ENCODE measurements at regions not wholly inside any gene's neighbourhood (a gene's known extent, or its start where the extent isn't known, plus 50 kb on each side); places are given as distances from the start of the nearest gene placed in this dataset.

DNA sequence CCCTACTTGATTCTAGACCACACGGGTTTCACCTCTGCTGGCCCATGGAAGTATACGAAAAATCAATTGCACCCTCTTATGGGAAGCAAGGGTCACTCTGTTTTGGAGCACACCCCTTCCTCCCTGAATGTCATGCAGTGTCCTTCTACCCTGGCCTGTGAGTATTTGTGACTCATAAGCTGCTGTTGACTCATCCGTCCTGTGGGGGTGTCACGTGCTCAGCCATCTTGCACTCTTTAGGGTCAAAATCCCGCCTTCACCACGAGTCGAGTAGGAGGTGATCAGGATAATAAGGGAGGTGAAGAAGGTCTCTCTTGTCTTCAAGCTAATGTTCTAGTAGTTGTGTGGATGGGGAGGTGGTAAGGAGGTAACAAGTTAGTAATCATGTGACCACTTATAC lies 341.0 kb upstream of the EEF2KMT start:
- no peak overlapping the region for H2BK5ac ChIP-seq (ENCODE audit: low read depth, low read length, poor library complexity, severe bottlenecking)
- H3K36me3 ChIP-seq (ENCODE audit: control insufficient read depth, insufficient read depth, low read length), result no peaks in the 10 kb centered on the region
- no peak for DNase-seq
- no peak overlapping the region for H2AK5ac ChIP-seq (ENCODE audit: low read depth, low read length)
- no TSS peak for BruUV-seq (replicated peaks)
- H3K9me1 ChIP-seq (ENCODE audit: insufficient read depth, low read length), result no peaks in the 10 kb centered on the region
- no peak overlapping the region for H3K9ac ChIP-seq (ENCODE audit: low read depth, low read length)
- TF ChIP-seq CTCF (conservative IDR thresholded peaks at IDR 0.05; ENCODE audit: low read depth, low read length), result no peak
- no peak for TF ChIP-seq SMC3 (IDR thresholded peaks at IDR 0.05; ENCODE audit: low read depth, low read length)
- TF ChIP-seq MAZ (IDR thresholded peaks at IDR 0.05; ENCODE audit: borderline replicate concordance, low read depth, low read length), result no peak
- TF ChIP-seq RFX5 (IDR thresholded peaks at IDR 0.05; ENCODE audit: low read depth, low read length), result no peak
- TF ChIP-seq POLR2A (IDR thresholded peaks at IDR 0.05; ENCODE audit: low read depth, low read length), result no peak
- no peak for TF ChIP-seq NFE2L2 (IDR thresholded peaks at IDR 0.05; ENCODE audit: low read depth, low read length)
- no peak for TF ChIP-seq MXI1 (IDR thresholded peaks at IDR 0.05; ENCODE audit: borderline replicate concordance, low read depth, low read length)
- no peak for TF ChIP-seq CHD1 (IDR thresholded peaks at IDR 0.05; ENCODE audit: low read depth, low read length)
- no peak for TF ChIP-seq CEBPB (IDR thresholded peaks at IDR 0.05; ENCODE audit: low read depth, low read length)
- TF ChIP-seq, protein P1, sequence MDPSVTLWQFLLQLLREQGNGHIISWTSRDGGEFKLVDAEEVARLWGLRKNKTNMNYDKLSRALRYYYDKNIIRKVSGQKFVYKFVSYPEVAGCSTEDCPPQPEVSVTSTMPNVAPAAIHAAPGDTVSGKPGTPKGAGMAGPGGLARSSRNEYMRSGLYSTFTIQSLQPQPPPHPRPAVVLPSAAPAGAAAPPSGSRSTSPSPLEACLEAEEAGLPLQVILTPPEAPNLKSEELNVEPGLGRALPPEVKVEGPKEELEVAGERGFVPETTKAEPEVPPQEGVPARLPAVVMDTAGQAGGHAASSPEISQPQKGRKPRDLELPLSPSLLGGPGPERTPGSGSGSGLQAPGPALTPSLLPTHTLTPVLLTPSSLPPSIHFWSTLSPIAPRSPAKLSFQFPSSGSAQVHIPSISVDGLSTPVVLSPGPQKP (IDR thresholded peaks at IDR 0.05; ENCODE audit: borderline replicate concordance, low read depth, low read length), result no peak
- no peak for TF ChIP-seq MAFK (IDR thresholded peaks at IDR 0.05; ENCODE audit: low read depth, low read length)
- TF ChIP-seq FOS (IDR thresholded peaks at IDR 0.05; ENCODE audit: low read depth, low read length), result no peak
- no peak for TF ChIP-seq RCOR1 (IDR thresholded peaks at IDR 0.05; ENCODE audit: insufficient replicate concordance, low read length)
- no peak for TF ChIP-seq BHLHE40 (IDR thresholded peaks at IDR 0.05; ENCODE audit: low read depth, low read length)
- TF ChIP-seq USF2 (IDR thresholded peaks at IDR 0.05; ENCODE audit: low read depth, low read length), result no peak
- TF ChIP-seq RAD21 (IDR thresholded peaks at IDR 0.05; ENCODE audit: low read length), result no peak
- ChIA-PET POLR2A (ENCODE audit: unreplicated experiment) (no interaction called here), CTCF (no interaction called here)
- no peak overlapping the region for H4K5ac ChIP-seq (ENCODE audit: low read depth, low read length)
- H3K23ac ChIP-seq (ENCODE audit: low read depth, low read length), result no peak overlapping the region
- dilution Hi-C loops (cut with HindIII; ENCODE audit: low sequenced_read_pairs, unreplicated experiment), result no loop called here
- H3K4me3 ChIP-seq (ENCODE audit: insufficient read depth, low read depth, low read length), result no peak overlapping the region
- no peak overlapping the region for H4K91ac ChIP-seq (ENCODE audit: insufficient read depth, low read depth, low read length)
- no peaks in the 10 kb centered on the region for H4K20me1 ChIP-seq (ENCODE audit: insufficient read depth, low read length)
- no peaks in the 10 kb centered on the region for H3K79me1 ChIP-seq (ENCODE audit: low read depth in 1 of 2, low read length in 2 of 2)
- no peak overlapping the region for H2AK9ac ChIP-seq (replicated peaks; ENCODE audit: low read depth, low read length, poor library complexity)
- in situ Hi-C loops (cut with MboI; ENCODE audit: low sequenced_read_pairs), result loop anchor here (25.0 kb wide), 1 partner anchor 101 kb away; no protein-coding TSS in a partner anchor
- no peak overlapping the region for H3K4ac ChIP-seq (ENCODE audit: low read depth, low read length)
- no peak overlapping the region for H3K14ac ChIP-seq (replicated peaks; ENCODE audit: low read depth, low read length)
- no peaks in the 10 kb centered on the region for H3K27me3 ChIP-seq (ENCODE audit: control insufficient read depth, insufficient read depth, low read length)
- H3K18ac ChIP-seq (ENCODE audit: low read depth, low read length), result no peak overlapping the region
- intact Hi-C loops (cut with micrococcal nuclease), result no loop called here
- no peak overlapping the region for H2AFZ ChIP-seq (replicated peaks; ENCODE audit: low read length, poor library complexity)
- no peaks in the 10 kb centered on the region for H3K4me1 ChIP-seq (ENCODE audit: control insufficient read depth, insufficient read depth, low read length)
- H3K56ac ChIP-seq (ENCODE audit: extremely low read depth, insufficient read depth, low read length), result no peak overlapping the region
- ATAC-seq (ENCODE audit: low read depth), result no peak
- no peak overlapping the region for H3K27ac ChIP-seq (ENCODE audit: insufficient read depth, low read length)
- H3K9me3 ChIP-seq (ENCODE audit: control insufficient read depth, insufficient read depth, low read length), result peaks cover 26% of the 10 kb centered on the region
- no peak overlapping the region for H2BK120ac ChIP-seq (ENCODE audit: low read depth, low read length)
- no CpG with 5 or more reads among the region's 7 CpGs for WGBS, 2 experiments (ENCODE audit: extremely low coverage in 2 of 2, insufficient read length in 1 of 2)
- no peak overlapping the region for H3K4me2 ChIP-seq (ENCODE audit: low read depth, low read length)
- H2BK15ac ChIP-seq (ENCODE audit: low read depth, low read length), result no peak overlapping the region
- H2BK20ac ChIP-seq (ENCODE audit: low read depth, low read length), result no peak overlapping the region
- H4K8ac ChIP-seq (ENCODE audit: low read depth in 2 of 2, low read length in 2 of 2), result no peak overlapping the region
